GM19035 (cell line): ENCODE measurements at regions not wholly inside any gene's neighbourhood (a gene's known extent, or its start where the extent isn't known, plus 50 kb on each side); places are given as distances from the start of the nearest gene placed in this dataset.
A peak's percentile ranks its signal among the peaks of the same experiment; 100 is the strongest.

Experiments used
- ATAC-seq: cut with Tn5 transposase; IDR thresholded peaks from one replicate; pipeline ENCODE4 v1.9.1; 2021; ENCODE audit not compliant: unreplicated experiment

DNA sequence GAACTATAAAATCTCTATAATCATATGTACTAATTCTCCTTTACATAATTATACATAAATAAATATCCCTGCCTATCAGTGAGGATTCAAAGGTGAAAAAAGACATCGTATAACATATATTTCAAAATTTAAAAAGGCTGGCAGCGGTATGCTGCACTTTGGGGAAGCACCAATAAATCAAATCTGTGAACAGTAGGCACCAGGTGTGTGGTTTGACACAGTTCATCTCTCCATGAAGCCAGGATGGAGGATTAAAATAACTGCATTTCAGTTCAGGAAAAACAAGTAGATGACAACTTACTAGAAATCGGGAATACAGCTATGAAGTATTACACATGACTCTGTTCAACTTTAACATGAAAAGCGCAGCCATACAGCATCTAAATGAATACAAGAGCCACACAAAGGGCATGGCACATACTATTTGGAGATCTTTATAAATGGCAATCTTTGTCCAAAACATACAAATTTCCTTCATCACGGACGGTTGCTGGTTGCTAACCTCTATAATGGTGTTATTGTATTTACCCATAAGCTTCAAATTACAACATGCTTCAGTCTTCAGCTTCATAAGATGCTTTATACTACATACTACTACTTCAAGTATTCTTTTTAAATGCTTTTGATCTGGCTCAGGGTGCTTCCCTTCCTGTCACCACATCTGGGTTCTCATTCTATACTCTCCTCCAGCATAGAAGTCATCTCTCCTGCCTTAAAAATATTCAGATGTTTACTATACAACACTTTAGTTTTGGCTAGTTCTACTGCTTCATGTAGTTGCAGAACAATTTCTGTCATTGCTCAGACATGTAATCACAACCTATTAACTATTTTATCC is 128.7 kb downstream of the KLF12 start:
- no peak for ATAC-seq

DNA sequence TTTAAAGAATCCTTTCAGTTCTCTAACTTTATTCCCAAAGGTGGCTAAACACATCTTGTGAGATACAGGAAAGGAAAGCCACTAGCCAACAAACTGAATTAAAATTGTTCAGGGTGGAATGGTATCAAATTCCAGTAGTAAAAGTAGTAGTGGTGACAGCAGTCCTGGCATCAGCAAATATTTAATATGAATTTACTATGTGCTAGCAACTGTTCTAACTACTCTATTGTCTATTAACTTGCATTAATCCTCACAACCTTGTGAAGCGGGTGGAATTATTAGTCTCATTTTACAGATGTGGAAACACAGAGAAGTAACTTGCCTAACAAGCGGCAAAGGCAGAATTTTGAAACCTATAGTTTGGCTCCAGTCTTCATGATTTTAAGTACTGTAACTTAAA is 130.1 kb downstream of the KLF12 start:
- ATAC-seq, result no peak

GRCh38 chr13:74003374-74003773 is 130.8 kb downstream of the KLF12 start:
- no peak for ATAC-seq

- no peak for ATAC-seq
Observed at GRCh38 chr13:74000876-74001275, 133.3 kb downstream of the KLF12 start.

DNA sequence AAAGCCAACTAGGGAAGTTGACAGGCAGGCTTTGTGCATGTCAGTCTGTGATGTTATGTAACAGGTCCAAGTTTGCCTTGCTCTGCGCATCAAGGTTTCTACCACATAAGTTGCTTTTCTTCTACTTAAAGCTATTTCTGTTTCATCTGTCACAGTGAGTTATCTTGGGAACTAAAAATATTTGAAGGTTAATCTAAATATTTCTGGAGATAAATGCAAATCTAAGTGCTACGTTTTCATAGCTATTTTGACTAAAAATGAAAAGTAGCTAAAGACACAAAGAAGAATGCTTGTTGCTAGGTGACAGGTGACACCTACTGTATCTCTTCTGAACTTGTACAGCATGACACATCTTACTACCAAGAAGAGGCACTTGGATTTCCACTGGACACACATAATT is 135.6 kb downstream of the KLF12 start:
- ATAC-seq, result peak; percentile 82

DNA sequence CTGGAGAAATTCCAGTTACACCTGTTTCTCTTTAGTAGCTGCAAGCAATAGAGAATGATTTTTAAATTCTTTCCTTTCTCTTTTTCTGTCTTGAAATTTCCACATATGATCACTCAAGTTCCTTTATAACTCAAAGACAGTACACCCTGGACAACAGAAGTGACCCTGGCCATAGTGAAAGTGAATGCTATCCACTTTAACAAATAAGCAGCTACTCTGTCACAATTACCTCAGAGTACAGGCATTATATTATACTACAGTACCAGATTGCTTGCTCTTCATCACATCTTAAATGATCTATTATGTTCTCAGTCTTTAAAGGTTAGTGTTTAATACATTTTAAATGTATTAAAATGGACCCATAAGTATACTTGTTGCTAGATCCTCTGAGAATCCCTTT is 136.2 kb downstream of the KLF12 start:
- no peak for ATAC-seq

GRCh38 chr13:73996569-73996968 is 137.6 kb downstream of the KLF12 start:
- ATAC-seq, result no peak

DNA sequence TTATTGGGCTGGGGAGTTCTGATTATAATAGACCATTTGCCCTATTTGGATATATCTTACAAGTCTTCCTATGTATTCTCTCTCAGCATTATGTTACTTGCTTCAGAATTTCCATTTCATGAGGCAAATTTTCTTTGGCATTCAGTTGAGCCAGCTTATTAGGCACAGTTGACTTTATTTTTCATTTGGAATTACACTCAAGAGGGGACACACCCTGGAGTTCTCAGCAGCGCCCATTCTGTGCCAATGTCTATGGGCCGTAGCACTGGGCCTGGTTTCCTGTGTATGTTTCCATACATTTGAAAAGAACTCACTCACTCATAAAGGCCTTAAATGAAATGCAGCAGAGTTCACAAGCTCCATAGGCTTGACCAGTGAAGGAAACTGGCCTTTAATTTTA is 138.5 kb downstream of the KLF12 start:
- ATAC-seq, result no peak

DNA sequence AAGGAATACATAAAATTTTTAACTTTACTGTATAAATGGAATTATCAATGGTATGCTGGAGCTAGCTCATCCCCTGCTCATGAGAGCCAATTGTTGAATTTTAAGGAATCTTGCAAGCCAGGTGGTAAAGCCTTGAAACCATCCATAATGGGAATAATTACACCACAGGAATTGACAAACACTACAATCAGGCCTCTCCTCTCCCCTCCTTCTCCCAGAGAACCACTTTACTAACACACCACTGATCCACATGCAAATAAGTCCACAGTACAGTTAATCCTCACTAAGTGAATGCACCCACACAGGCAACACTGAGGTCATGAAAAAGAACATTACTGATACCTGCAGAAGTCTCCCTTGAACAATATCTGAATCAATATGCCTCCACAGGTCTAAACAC is 140.5 kb downstream of the KLF12 start:
- ATAC-seq, result no peak

- ATAC-seq, result no peak
Observed at GRCh38 chr13:73991884-73992283, 142.3 kb downstream of the KLF12 start.

DNA sequence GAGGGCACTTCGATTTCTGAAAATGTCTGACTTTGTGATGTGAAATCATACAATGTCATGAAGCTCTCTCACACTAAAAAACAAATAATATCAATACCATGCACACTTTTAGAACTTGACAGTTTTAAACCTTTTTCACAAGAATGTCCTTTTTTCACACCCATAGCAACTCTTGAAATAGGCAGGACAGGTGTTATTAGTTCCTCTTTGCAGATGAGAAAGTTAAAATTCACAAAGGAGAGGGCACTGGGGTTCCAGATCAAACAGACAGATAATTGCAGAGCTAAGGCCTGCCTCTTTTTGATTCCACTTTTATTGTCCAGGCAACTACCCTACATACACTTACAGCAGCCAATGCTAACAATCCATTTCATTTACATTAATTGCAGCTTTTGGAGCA is 142.8 kb downstream of the KLF12 start:
- ATAC-seq, result no peak

DNA sequence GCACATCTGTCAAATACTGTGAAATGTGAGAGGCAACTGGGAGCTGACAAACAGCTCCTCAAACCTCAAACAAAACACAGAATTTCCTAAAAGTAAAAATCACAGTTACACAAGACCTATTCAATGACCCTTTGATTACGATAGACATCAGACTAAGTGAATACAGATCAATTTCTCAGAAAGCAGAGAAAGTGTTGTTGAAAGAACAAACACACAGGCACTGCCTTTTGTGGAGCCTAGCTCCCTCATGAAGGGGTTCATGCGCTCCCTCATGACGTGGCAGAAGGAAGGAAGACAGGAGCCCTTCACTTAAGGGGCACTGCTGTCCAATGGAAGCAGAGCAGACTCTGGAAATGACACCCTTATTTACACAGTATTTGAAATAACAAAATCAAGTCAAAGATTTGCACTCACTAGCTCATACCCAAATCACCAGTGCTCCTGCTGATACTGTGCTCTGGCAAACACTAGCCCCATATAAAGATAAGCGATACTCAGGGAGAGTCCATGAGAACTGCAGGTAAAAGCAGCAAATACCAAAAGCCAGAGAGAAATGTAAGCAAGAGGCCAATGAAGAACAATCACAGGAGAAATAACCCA is 144.9 kb downstream of the KLF12 start:
- no peak for ATAC-seq

GRCh38 chr13:73988461-73988860 is 145.7 kb downstream of the KLF12 start:
- ATAC-seq, result no peak

GRCh38 chr13:73987618-73988017 is 146.6 kb downstream of the KLF12 start:
- no peak for ATAC-seq

DNA sequence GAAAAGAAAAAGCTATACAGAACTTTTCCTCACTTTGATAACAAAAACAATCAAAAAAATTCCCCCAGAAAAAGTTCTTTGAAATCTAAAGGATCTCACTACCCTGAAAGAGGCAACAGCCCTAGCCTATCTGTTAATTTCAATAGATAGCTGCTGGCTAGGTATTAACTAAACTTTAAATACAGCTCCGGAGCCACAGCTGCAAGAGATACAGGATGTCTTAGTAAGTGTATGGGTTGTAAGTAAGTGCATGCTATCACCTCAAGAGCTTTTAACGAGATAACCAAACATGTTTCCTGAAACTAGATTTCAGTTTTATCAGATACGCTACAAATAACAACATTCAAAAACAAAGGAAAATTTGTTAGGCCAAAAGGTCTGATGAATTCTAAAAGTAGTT is 148.4 kb downstream of the KLF12 start:
- no peak for ATAC-seq

- ATAC-seq, result no peak
Observed at GRCh38 chr13:73984949-73985691, 149.1 kb downstream of the KLF12 start.

DNA sequence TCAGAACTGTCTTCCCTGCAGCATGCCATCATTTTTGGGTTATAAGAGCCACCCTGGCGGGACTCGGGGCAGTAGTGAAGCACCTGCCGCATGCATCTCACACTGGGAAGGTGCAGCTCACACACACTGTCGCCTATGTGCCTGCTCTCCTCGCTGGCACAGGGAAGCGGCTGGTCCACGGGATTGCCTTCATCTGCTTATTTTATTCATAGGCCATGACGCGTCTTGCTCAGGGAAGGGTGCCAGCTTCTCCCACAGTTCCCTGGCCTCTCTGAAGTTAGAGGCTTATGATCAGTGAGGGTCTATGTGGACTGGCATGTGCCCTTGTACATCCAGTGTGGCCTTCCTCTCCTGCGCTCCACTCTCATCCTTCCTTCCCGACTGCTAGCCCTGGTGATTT is 150.0 kb downstream of the KLF12 start:
- no peak for ATAC-seq

- no peak for ATAC-seq
Observed at GRCh38 chr13:73983109-73983508, 151.1 kb downstream of the KLF12 start.

GRCh38 chr13:73981595-73981994 is 152.6 kb downstream of the KLF12 start:
- ATAC-seq, result no peak

DNA sequence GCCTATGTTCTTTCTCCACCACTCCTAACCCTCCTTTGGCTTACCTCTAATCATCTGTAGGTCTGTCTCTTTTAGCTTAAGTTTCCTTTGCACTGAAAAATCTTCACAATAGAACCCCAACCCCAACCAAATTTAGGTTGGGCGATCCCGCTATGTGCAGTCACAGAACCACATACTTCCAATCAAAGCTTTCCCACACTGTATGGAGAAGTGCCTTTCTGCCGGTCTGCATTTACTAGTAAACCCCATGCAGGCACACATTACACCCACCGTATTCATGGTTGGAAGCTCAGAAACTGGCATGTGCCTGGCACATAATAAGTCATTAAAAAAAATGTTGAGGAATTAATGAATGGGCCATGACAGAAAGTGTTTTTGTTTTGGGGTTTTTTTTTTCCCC is 158.4 kb downstream of the KLF12 start:
- no peak for ATAC-seq

DNA sequence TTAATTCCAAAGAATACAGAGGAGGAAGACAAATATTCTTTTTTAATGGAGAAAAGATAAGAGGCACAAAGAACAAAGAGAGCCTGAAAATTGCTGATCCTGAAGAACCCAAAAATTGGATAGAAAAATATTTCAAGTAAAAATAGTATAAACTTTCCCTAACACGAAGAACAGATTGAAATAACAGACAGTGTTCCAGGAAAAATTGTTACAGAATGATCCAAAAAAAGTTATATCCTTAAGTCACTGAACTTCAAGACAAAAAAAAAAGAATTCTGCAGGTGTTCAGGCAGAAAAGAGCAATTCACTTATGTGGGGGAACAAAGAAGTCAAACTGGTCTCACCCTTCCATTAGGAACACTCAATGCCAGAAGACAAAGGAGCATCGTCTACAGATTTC is 160.2 kb downstream of the KLF12 start:
- ATAC-seq, result no peak

DNA sequence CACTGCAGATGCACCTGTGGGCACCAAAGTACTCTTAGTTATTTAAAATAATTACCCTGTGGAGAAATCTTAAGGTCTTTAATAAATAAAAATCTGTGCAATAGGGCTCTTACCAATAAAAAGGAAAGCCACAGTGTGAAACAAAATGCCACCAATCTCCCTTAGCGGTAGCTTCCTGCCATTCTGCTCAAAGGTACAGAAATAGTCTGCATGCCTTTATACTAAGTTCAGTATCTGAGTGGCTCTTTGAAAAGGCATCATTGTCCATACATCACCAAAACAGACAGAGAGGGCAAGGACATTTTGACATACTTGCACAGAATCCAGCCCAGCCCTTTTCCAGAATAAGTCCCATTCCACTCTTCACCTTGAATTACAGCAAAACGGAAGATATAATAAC is 161.0 kb downstream of the KLF12 start:
- ATAC-seq, result no peak
